Mucosa of descending colon (tissue), 3 donors: ENCODE measurements at regions not wholly inside any gene's neighbourhood (a gene's known extent, or its start where the extent isn't known, plus 50 kb on each side); places are given as distances from the start of the nearest gene placed in this dataset.
A peak's percentile ranks its signal among the peaks of the same experiment; 100 is the strongest.

Experiments
- ATAC-seq: fragments of 200-7000 bp; cut with Tn5 transposase; one replicate; pipeline ENCODE4 v1.9.1; 2020; ENCODE audit warnings: mild to moderate bottlenecking, moderate library complexity
- DNase-seq, 3 donors: peaks; one replicate each; pipeline ENCODE4 v3.0.0-alpha.2; 2020
- H3K36me3 ChIP-seq: fragments of 200-600 bp; one replicate; pipeline ENCODE4 v1.8.0; 2021; ENCODE audit warnings: low read depth, mild to moderate bottlenecking
- H3K4me1 ChIP-seq: fragments of 200-600 bp; one replicate; pipeline ENCODE4 v1.8.0; 2021; ENCODE audit warnings: low read depth, mild to moderate bottlenecking
- H3K4me3 ChIP-seq: fragments of 200-600 bp; one replicate; pipeline ENCODE4 v1.8.0; 2021; ENCODE audit warnings: mild to moderate bottlenecking
- H3K9me3 ChIP-seq: fragments of 200-600 bp; one replicate; pipeline ENCODE4 v1.8.0; 2021; ENCODE audit warnings: mild to moderate bottlenecking
- intact Hi-C, 2 donors: fragments of 100-400 bp; cut with DNase I in 1 of 2; cut with micrococcal nuclease in 1 of 2; formaldehyde crosslinking; loops; one replicate each; pipeline versions ENCODE4 v1.11.0 to v1.11.1; 2022; cut with DNase I, micrococcal nuclease
- TF ChIP-seq, protein P1 (sequence below): fragments of 200-600 bp; IDR thresholded peaks from one replicate; pipeline ENCODE4 v1.8.0; 2022; ENCODE audit warnings: antibody characterized with exemption, mild to moderate bottlenecking
- donor health status: DM: no; HTN: no; CAD: no; lungs with moderate emphysema.
- donor health status: DM: no; HTN: no; CAD: no.
- donor health status: DM: no; HTN: yes; CAD: no.

- H3K4me3 ChIP-seq = no peak overlapping the region
- ATAC-seq (no peak), DNase-seq (no peak)
- no peaks in the 10 kb centered on the region for H3K4me1 ChIP-seq
- H3K36me3 ChIP-seq = no peaks in the 10 kb centered on the region
- TF ChIP-seq, protein P1, sequence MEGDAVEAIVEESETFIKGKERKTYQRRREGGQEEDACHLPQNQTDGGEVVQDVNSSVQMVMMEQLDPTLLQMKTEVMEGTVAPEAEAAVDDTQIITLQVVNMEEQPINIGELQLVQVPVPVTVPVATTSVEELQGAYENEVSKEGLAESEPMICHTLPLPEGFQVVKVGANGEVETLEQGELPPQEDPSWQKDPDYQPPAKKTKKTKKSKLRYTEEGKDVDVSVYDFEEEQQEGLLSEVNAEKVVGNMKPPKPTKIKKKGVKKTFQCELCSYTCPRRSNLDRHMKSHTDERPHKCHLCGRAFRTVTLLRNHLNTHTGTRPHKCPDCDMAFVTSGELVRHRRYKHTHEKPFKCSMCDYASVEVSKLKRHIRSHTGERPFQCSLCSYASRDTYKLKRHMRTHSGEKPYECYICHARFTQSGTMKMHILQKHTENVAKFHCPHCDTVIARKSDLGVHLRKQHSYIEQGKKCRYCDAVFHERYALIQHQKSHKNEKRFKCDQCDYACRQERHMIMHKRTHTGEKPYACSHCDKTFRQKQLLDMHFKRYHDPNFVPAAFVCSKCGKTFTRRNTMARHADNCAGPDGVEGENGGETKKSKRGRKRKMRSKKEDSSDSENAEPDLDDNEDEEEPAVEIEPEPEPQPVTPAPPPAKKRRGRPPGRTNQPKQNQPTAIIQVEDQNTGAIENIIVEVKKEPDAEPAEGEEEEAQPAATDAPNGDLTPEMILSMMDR = no peak
- no peaks in the 10 kb centered on the region for H3K9me3 ChIP-seq
- intact Hi-C loops = no loop called here
Observed at GRCh38 chr1:175829845-175830244, 86.5 kb upstream of the TNR start.

DNA sequence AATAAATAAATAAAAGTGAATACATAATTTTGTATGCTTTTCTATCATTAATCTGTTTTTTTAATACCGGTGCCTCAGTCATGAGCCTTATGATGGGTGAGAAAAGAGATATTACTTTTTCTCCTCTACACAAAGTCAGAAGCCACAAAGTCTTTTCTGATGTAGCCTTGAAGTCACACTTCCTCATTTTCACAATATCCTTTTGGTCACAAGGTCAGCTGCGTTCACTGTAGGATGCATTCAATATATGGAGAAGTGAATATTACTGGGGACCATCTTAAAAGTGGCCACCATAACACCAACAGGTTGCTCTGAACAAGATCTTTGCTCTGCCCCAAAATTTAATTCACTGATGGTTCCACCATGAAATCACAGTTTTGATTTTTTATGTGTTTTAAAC, 83.3 kb upstream of the TNR start:
- Histone ChIP-seq H3K4me3 (no peak overlapping the region), H3K4me1 (no peaks in the 10 kb centered on the region), H3K36me3 (no peaks in the 10 kb centered on the region), H3K9me3 (no peaks in the 10 kb centered on the region)
- intact Hi-C loops = no loop called here
- TF ChIP-seq, protein P1 = no peak
- no peak for ATAC-seq
- no peak for DNase-seq

DNA sequence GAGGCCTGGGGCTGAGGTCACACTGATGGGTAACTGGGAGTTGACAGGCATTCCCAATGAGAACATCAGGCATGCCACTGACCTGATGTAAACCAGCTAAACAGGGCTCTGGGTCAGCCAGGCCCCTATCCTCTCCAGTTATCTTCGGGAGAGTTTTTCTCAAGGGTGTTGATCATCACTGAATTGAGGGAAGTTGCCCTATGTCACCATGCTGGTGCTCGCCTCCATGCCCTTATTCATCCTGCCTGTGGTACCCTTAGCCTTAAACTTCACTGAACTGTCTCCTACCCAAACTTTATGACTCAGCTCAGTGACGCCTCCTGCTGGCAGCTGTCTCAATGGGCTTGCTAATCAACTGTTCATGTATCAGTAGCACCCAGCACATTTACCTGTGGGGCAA, 80.7 kb upstream of the TNR start:
- intact Hi-C loops = no loop called here
- TF ChIP-seq, protein P1 = no peak

DNA sequence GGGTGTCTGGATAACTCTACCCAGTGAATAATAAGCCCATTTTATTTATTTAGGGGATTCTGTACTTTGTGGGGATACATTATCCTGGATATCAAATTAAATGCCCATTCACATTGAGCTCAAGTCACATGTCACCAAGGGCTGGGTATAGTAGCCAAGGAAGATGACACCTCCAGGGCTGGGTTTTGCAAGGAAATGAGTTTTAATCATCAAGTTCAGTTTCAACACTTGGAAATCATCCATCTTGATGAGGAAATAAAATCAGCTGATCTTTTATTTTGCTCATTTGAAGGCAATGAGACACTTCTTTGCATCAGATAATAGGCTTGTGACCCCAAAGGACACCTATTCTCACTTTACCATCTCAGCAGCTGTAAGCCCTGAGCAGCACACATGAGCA, 80.0 kb upstream of the TNR start:
- ATAC-seq = no peak
- H3K4me3 ChIP-seq = no peak overlapping the region
- intact Hi-C loops = no loop called here
- no peak for DNase-seq
- no peaks in the 10 kb centered on the region for H3K4me1 ChIP-seq
- H3K9me3 ChIP-seq = no peaks in the 10 kb centered on the region
- TF ChIP-seq, protein P1 = no peak
- no peaks in the 10 kb centered on the region for H3K36me3 ChIP-seq

More for the DNA sequence above, 80.7 kb upstream of the TNR start:
- no peak overlapping the region for H3K4me3 ChIP-seq
- no peaks in the 10 kb centered on the region for H3K36me3 ChIP-seq
- peak in 1 of 3 donors; percentile 17 for DNase-seq
- H3K4me1 ChIP-seq = no peaks in the 10 kb centered on the region
- no peaks in the 10 kb centered on the region for H3K9me3 ChIP-seq
- ATAC-seq = no peak

DNA sequence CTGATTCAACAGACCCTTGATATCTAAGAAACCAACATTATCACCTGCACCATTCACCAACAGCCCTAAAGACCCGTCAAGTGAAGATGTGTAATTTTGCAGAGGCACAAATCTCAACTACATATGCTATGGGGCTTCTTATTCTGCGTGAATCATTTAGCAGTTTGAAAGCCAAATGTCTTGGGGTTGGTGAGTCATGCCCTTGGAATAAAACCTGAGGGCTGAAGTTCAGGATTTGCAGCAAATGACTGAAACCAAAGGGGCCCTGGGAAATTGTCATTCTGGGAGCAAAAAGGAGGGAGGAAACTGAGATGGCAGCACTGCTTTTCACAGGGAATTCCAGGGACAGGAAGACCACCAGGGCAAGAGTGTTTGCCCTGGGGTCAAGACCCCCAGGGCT, 79.2 kb upstream of the TNR start:
- no peaks in the 10 kb centered on the region for H3K36me3 ChIP-seq
- no peak for ATAC-seq
- intact Hi-C loops = no loop called here

More for the DNA sequence above, 79.2 kb upstream of the TNR start:
- H3K9me3 ChIP-seq = no peaks in the 10 kb centered on the region
- DNase-seq = no peak
- TF ChIP-seq, protein P1 = no peak
- no peak overlapping the region for H3K4me3 ChIP-seq
- H3K4me1 ChIP-seq = no peaks in the 10 kb centered on the region
